ENCODE measurements at regions not wholly inside any gene's neighbourhood (a gene's known extent, or its start where the extent isn't known, plus 50 kb on each side); places are given as distances from the start of the nearest gene placed in this dataset.

GRCh38 chrX:139287155-139287924, 243.2 kb upstream of the F9 start:
- no peak for DNase-seq

- no peak for DNase-seq
Observed at GRCh38 chrX:139286342-139286741, 244.2 kb upstream of the F9 start.

GRCh38 chrX:139267851-139268250, 262.7 kb upstream of the F9 start:
- no peak for DNase-seq

GRCh38 chrX:139246295-139246694, 284.2 kb upstream of the F9 start:
- DNase-seq: no peak

GRCh38 chrX:139237141-139237540, 293.4 kb upstream of the F9 start:
- DNase-seq: no peak

DNA sequence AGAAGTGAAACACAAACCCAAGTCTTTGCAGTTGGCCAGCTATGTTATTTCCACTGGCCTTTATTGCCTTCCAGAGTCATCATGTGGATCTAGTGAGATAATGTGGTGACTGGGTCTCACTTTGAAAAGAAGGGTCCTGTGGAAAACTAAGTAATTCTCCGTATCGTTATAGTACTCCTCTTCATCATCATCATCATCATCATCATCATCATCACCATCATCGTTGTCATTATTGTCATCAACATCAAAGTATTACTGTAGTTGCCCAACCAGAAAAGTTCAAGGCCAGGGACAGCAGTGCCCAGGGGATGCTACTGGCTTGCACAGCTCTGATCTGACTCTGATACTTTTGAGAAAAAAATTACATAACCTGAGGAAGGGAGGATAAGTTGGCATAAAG, 295.6 kb upstream of the F9 start:
- DNase-seq: no peak

- DNase-seq: no peak
Observed at GRCh38 chrX:139224953-139225665, 305.4 kb upstream of the F9 start.

DNA sequence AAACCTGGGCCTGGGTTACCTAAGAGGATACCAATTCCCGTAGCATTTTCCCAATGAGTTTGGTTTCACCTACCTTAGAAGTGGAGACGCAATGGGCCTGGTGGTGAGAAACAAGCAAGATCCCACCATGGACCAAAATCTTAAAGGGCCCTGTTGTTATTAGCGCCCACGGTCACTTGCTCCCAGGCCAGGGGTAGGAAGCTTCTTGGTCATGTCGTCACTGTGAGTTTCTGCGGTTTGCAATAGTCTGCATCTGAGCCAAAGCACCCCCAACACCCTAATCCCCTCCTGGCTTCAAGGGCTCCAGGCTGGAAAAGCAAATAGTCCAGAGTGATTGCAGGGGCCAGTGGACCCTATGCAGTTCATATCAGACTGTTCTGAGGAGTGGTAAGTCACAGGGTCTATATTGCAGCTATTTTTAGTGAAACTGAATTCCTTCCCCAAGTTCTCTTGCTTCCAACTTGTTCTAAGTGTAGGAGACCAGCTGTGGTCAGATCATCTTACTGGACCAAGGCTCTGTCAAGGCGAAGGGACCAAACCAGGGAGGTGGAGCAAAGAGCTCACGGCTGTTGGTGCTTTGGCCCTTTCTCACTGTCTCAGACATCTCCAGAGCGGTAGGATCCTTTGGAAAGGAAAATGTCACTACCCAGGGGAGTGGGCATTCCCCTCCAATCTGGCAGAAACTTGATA, 307.9 kb upstream of the F9 start:
- DNase-seq: no peak

GRCh38 chrX:139213241-139213709, 317.3 kb upstream of the F9 start:
- no peak for DNase-seq

GRCh38 chrX:139211568-139212182, 318.9 kb upstream of the F9 start:
- DNase-seq: no peak

GRCh38 chrX:139209342-139209741, 321.2 kb upstream of the F9 start:
- no peak for DNase-seq

GRCh38 chrX:139207655-139208054, 322.9 kb upstream of the F9 start:
- no peak for DNase-seq

DNA sequence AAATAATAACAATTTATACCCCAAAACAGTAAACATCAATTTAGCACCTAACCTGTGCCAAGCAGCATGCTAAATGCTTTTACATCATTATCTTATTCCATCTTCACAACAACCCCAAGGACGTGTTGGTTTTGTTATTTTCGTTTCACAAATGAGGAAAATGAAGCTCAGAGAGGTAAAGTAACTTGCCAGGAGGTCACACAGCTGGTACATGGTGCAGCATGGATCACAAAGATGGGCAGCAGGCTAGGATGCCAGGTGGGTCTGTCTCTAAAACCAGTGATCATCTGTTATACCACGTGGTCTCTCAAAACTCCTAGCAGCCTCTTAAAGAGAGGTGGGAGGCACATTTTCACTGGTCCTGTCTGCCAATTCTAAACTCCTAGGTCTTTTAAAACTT, 323.6 kb upstream of the F9 start:
- no peak for DNase-seq

DNA sequence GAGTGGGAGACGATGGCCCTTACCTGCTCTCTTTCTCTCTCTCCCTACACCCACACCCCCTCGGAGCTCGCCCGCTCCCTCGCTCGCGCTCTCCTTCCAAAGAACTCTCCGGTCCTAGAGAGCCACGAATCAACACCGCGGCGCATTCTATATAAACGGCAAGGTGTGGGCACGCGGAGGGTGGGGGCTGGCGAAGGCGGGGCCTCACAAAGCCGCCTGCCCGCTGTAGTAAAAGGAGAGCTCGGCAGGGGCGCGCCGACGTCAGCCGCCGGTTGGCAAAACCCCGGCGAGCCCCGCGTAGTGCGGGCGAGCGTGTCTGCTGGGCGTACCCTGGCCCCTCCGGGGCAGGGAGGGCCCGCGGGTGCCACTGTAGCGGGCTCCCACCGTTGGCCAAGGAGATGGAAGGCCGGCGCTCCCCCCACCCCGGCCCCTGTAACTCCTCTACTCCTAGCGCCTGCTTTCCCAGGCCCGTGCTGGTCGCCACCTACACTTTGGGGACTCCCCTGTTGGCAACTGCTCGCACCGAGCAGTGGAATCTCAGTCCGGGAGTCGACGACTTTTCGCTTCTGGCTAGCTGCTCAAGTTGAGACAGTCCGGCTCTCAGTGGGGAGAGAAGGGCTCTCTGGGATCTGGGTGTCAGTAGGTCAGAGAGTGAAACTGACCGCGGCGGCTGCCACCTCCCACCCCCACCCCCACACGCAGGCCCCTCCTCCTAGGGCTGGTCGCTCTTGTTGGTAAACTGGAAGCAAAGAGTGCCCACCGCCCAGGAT, 325.5 kb upstream of the F9 start:
- DNase-seq: no peak

DNA sequence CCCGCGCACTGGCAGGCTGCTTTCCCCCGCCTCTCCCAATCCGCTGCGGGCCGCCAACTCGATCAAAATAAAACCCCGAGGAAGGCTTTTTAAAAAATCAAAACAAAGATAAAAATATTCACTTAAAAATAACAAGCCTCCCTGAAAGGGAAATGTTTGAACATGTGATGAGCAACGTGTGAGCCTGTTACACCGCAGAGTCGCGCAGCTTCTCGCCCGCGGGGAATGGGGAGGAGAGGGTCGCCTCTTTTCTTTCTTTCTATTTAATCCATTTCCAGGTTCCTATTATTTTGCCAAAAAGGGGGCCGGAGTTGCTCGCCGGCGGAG, 326.0 kb upstream of the F9 start:
- DNase-seq: no peak

GRCh38 chrX:139203651-139204570, 326.6 kb upstream of the F9 start:
- no peak for DNase-seq

GRCh38 chrX:139202742-139203420, 327.7 kb upstream of the F9 start:
- no peak for DNase-seq

- DNase-seq: no peak
Observed at GRCh38 chrX:139201924-139202323, 328.6 kb upstream of the F9 start.

GRCh38 chrX:139200793-139201192, 329.7 kb upstream of the F9 start:
- no peak for DNase-seq

DNA sequence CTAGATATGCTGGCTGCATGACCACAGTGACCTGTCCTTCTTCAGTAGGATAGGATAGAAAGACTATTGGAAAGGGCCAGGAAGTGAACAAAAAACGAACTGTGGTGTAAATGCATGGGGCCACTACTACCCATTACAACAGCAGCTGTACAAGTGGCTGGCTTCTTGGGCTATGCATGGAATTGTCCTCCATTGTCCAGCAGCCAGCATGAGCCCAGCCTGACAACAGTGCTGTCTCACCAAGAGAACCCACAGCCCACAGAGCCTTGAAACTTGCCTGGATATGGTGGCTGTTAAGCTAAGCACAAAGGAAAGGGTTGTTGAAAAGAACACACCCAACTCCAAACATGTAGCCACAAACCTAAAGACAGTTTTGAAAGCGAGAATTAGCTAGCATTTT, 330.2 kb upstream of the F9 start:
- no peak for DNase-seq

DNA sequence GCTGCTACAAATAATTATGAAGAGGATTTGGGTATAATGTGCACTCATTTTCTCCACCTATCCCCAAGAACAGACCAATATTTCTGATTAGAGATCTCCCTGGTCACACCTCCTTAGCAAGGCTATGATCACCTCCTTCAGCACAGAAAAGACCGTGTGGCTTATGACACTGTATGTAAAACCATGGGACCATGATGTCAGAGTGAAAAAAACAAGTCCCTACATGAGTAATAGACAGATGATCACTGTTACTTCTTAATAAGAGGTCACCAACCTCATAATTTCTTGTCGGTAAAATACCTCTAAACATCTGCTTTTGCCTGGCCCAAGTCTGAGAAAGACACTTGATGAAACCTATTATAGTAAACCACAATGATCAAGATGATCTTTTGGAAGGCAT, 330.6 kb upstream of the F9 start:
- DNase-seq: no peak
